H1 (cell line): ENCODE measurements at regions not wholly inside any gene's neighbourhood (a gene's known extent, or its start where the extent isn't known, plus 50 kb on each side); places are given as distances from the start of the nearest gene placed in this dataset.

Experiments used
- CTCF ChIA-PET: fragments of 300-600 bp; sonication (Branson Sonifier 250); formaldehyde crosslinking; loops from one replicate; lab custom pipeline; 2021; ENCODE audit not compliant: partially characterized antibody; lab: Charles Lee
- POLR2A ChIA-PET: fragments of 300-600 bp; sonication (Branson Sonifier 250); formaldehyde crosslinking; loops from one replicate; lab custom pipeline; 2021; ENCODE audit warnings: inconsistent platforms; ENCODE audit not compliant: partially characterized antibody; lab: Charles Lee
- DNase-seq, 2 experiments: peaks; one replicate each; pipeline versions ENCODE4 v3.0.0 to v3.0.0-alpha.2; 2010 to 2022; ENCODE audit warnings: low spot score in 2 of 2, low read depth in 1 of 2, mixed read lengths in 1 of 2
- FAIRE-seq: peaks from 2 replicates; lab custom pipeline; 2011; peaks lifted over from hg19 to GRCh38; lab: Jason Lieb, UNC
- H2AFZ ChIP-seq: 2 replicates; pipeline ENCODE4 v1.8.1; 2012; ENCODE audit warnings: low read length, inconsistent platforms
- H2AK5ac ChIP-seq: 2 replicates; pipeline ENCODE4 v1.6.1; 2013; ENCODE audit warnings: low read depth, low read length
- H2BK120ac ChIP-seq: replicated peaks from 2 replicates; pipeline ENCODE3; 2013; ENCODE audit warnings: low read depth, low read length, inconsistent platforms
- H2BK12ac ChIP-seq: 2 replicates; pipeline ENCODE4 v1.6.1; 2013; ENCODE audit warnings: low read depth, low read length
- H2BK15ac ChIP-seq: 2 replicates; pipeline ENCODE4 v1.6.1; 2013; ENCODE audit warnings: low read length
- H2BK20ac ChIP-seq: 2 replicates; pipeline ENCODE4 v1.6.1; 2013; ENCODE audit warnings: low read length
- H2BK5ac ChIP-seq: 2 replicates; pipeline ENCODE4 v1.6.1; 2013; ENCODE audit warnings: low read depth, low read length
- H3K14ac ChIP-seq: 2 replicates; pipeline ENCODE4 v1.6.1; 2013; ENCODE audit warnings: inconsistent platforms; ENCODE audit not compliant: insufficient read length
- H3K18ac ChIP-seq: 2 replicates; pipeline ENCODE4 v1.6.1; 2013; ENCODE audit warnings: low read length; ENCODE audit errors: extremely low read depth
- H3K23ac ChIP-seq: 2 replicates; pipeline ENCODE4 v1.6.1; 2013; ENCODE audit warnings: inconsistent platforms; ENCODE audit not compliant: insufficient read length
- H3K23me2 ChIP-seq: 2 replicates; pipeline ENCODE4 v1.6.1; 2013; ENCODE audit warnings: low read depth, low read length
- H3K27ac ChIP-seq: 2 replicates; pipeline ENCODE4 v1.6.1; 2011; ENCODE audit warnings: low read depth, low read length, inconsistent platforms
- H3K27me3 ChIP-seq, 4 experiments: replicated peaks in 1 of 4; 1 replicate in 1 of 4; 2 replicates in 3 of 4; pipeline versions ENCODE4 v1.6.1 to v1.8.1; 2011 to 2013; ENCODE audit warnings: low read length in 3 of 4, mild to moderate bottlenecking in 3 of 4, inconsistent platforms in 2 of 4, mixed read lengths in 2 of 4, moderate library complexity in 1 of 4; ENCODE audit not compliant: control insufficient read depth in 3 of 4, insufficient read depth in 3 of 4; ENCODE audit errors: extremely low read depth in 1 of 4
- H3K36me3 ChIP-seq, 4 experiments: 2 replicates each; pipeline versions ENCODE4 v1.6.1 to v1.8.1; 2011 to 2013; ENCODE audit warnings: mild to moderate bottlenecking in 4 of 4, low read length in 3 of 4, moderate library complexity in 2 of 4, control low read depth in 1 of 4, inconsistent platforms in 1 of 4; ENCODE audit not compliant: insufficient read depth in 4 of 4, control insufficient read depth in 2 of 4
- H3K4ac ChIP-seq: replicated peaks from 2 replicates; pipeline ENCODE3; 2013; ENCODE audit warnings: low read length, low read depth, mixed read lengths, inconsistent platforms; ENCODE audit not compliant: insufficient read length
- H3K4me1 ChIP-seq, 4 experiments: replicated peaks in 1 of 4; 1 replicate in 1 of 4; 2 replicates in 3 of 4; pipeline versions ENCODE4 v1.6.1 to v1.8.1; 2011 to 2013; ENCODE audit warnings: low read length in 3 of 4, inconsistent platforms in 2 of 4, mixed read lengths in 1 of 4; ENCODE audit not compliant: insufficient read depth in 4 of 4, control insufficient read depth in 3 of 4
- H3K4me2 ChIP-seq, 2 experiments: 2 replicates each; pipeline versions ENCODE4 v1.6.1 to v1.8.1; 2011 to 2013; ENCODE audit warnings: low read depth in 2 of 2, low read length in 2 of 2, control low read depth in 1 of 2, inconsistent platforms in 1 of 2, mild to moderate bottlenecking in 1 of 2; ENCODE audit not compliant: insufficient read depth in 1 of 2
- H3K4me3 ChIP-seq, 4 experiments: fragments of 200-600, 300-600 bp in 1 of 4; sonication (generic), shearing (Covaris generic), sonication (Bioruptor Twin) in 1 of 4; 2 replicates each; pipeline versions ENCODE4 v1.5.1 to v1.8.1; 2011 to 2016; ENCODE audit warnings: low read length in 4 of 4, low read depth in 3 of 4, control low read depth in 2 of 4, inconsistent platforms in 2 of 4, mild to moderate bottlenecking in 2 of 4, mixed read lengths in 1 of 4, moderate library complexity in 1 of 4; ENCODE audit not compliant: insufficient read depth in 2 of 4; ENCODE audit errors: extremely low read depth in 1 of 4
- H3K56ac ChIP-seq: replicated peaks from 2 replicates; pipeline ENCODE3; 2013; ENCODE audit warnings: low read depth, mild to moderate bottlenecking, mixed read lengths, low read length, inconsistent platforms; ENCODE audit not compliant: insufficient read length
- H3K79me1 ChIP-seq: 2 replicates; pipeline ENCODE4 v1.6.1; 2013; ENCODE audit warnings: low read depth, low read length, control low read depth
- H3K79me2 ChIP-seq, 2 experiments: 2 replicates each; pipeline versions ENCODE4 v1.6.1 to v1.8.1; 2012 to 2013; ENCODE audit warnings: low read length in 2 of 2, mild to moderate bottlenecking in 2 of 2, inconsistent platforms in 1 of 2; ENCODE audit not compliant: insufficient read depth in 2 of 2, control insufficient read depth in 1 of 2
- H3K9ac ChIP-seq, 4 experiments: replicated peaks in 1 of 4; 1 replicate in 1 of 4; 2 replicates in 3 of 4; pipeline versions ENCODE4 v1.6.1 to v1.8.1; 2011 to 2013; ENCODE audit warnings: low read depth in 3 of 4, low read length in 3 of 4, control low read depth in 2 of 4, mild to moderate bottlenecking in 2 of 4, moderate library complexity in 2 of 4, inconsistent platforms in 1 of 4; ENCODE audit errors: extremely low read depth in 1 of 4
- H3K9me3 ChIP-seq, 2 experiments: 2 replicates each; pipeline versions ENCODE4 v1.6.1 to v1.8.1; 2012 to 2013; ENCODE audit warnings: mild to moderate bottlenecking in 2 of 2, moderate library complexity in 2 of 2, control low read depth in 1 of 2, inconsistent platforms in 1 of 2, low read depth in 1 of 2, low read length in 1 of 2, mixed read lengths in 1 of 2; ENCODE audit not compliant: insufficient read depth in 2 of 2
- H4K20me1 ChIP-seq, 2 experiments: replicated peaks in 1 of 2; 2 replicates each; pipeline versions ENCODE3 to v1.8.1; 2011 to 2013; ENCODE audit warnings: inconsistent platforms in 2 of 2, low read length in 2 of 2, mild to moderate bottlenecking in 1 of 2; ENCODE audit not compliant: insufficient read depth in 2 of 2, control insufficient read depth in 1 of 2
- H4K5ac ChIP-seq: 2 replicates; pipeline ENCODE4 v1.6.1; 2013; ENCODE audit warnings: low read length, low read depth, mixed read lengths, inconsistent platforms; ENCODE audit not compliant: insufficient read length
- H4K8ac ChIP-seq: 2 replicates; pipeline ENCODE4 v1.8.0; 2013; ENCODE audit warnings: mild to moderate bottlenecking, moderate library complexity, low read length, inconsistent platforms; ENCODE audit not compliant: insufficient read depth; ENCODE audit errors: extremely low read depth
- H4K91ac ChIP-seq: replicated peaks from 2 replicates; pipeline ENCODE3; 2013; ENCODE audit warnings: low read length, mixed read lengths, inconsistent platforms; ENCODE audit not compliant: insufficient read length
- BRCA1 ChIP-seq: IDR thresholded peaks from 2 replicates; pipeline ENCODE4 v1.6.1; 2012; ENCODE audit warnings: low read depth, low read length, improper control_type of control experiment
- EGR1 ChIP-seq: IDR thresholded peaks from 2 replicates; pipeline ENCODE4 v1.6.1; 2011; ENCODE audit warnings: low read depth, low read length, borderline replicate concordance
- JUND ChIP-seq: IDR thresholded peaks from 2 replicates; pipeline ENCODE4 v1.6.1; 2011; ENCODE audit warnings: mild to moderate bottlenecking, improper control_type of control experiment, low read length
- YY1 ChIP-seq: IDR thresholded peaks from 2 replicates; pipeline ENCODE4 v1.6.1; 2011; ENCODE audit warnings: low read depth, mild to moderate bottlenecking, low read length
- WGBS, 2 experiments: shearing (Covaris generic) in 1 of 2; methylation state at CpG; one replicate each; pipeline versions ENCODE4 v1.1.6 to v1.1.7; 2013 to 2015; ENCODE audit warnings: low lambda C conversion rate in 2 of 2, mixed read lengths in 2 of 2, inconsistent platforms in 1 of 2, low coverage in 1 of 2, missing lambda C conversion rate in 1 of 2; ENCODE audit not compliant: insufficient replicate concordance in 2 of 2, insufficient coverage in 1 of 2, insufficient read length in 1 of 2; ENCODE audit errors: extremely low coverage in 1 of 2, missing lambda C conversion rate in 1 of 2; 5-methylcytosine and 5-hydroxymethylcytosine counted together
- TF ChIP-seq, protein P1 (sequence below): IDR thresholded peaks from 2 replicates; pipeline ENCODE4 v1.6.1; 2012; ENCODE audit warnings: inconsistent platforms

DNA sequence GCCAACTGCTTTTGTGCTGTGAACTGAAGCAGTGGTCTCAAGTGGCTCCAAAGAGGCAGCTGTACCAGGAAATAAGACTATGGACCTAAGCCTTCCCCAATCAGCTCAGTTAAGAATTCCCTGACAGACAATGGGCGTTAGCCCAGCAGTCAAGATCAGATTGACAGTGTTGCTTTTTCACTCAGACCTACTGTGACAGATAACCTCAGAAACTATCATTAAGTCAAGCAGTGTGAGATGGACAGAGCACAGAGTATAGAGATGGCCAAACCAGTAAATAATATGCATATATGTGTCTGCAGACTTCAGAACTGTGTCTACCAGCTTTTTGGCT is 215.3 kb downstream of the ZFP36L2 start:
- no peaks in the 10 kb centered on the region for H3K23me2 ChIP-seq
- no peak overlapping the region for H2AK5ac ChIP-seq
- no peaks in the 10 kb centered on the region for H3K79me2 ChIP-seq
- H3K4me1 ChIP-seq = peaks cover 0 to 5% (median 1%) of the 10 kb centered on the region in 4 experiments; a peak in 2 of 7 replicates
- no peaks in the 10 kb centered on the region for H4K20me1 ChIP-seq
- FAIRE-seq (no peak), DNase-seq (no peak)
- H4K8ac ChIP-seq = no peak overlapping the region
- ChIA-PET POLR2A (no interaction called here), CTCF (interaction anchor here (0.6 to 4.2 kb wide), 13 partner anchors 11 to 473 kb away, joined by 3 to 27 read pairs (median 4); no protein-coding TSS in a partner anchor)
- no peak overlapping the region for H2BK20ac ChIP-seq
- no peaks in the 10 kb centered on the region for H3K27me3 ChIP-seq
- H3K23ac ChIP-seq = no peak overlapping the region
- no peak overlapping the region for H2BK5ac ChIP-seq
- no peaks in the 10 kb centered on the region for H3K79me1 ChIP-seq
- WGBS, 2 experiments = 94% methylated on average over 1 of the region's 1 CpG; no CpG with 5 or more reads in 1 of the 2 experiments
- H3K4ac ChIP-seq = no peak overlapping the region
- H3K9ac ChIP-seq = no peak overlapping the region
- H2AFZ ChIP-seq = no peak overlapping the region
- H4K5ac ChIP-seq = no peak overlapping the region
- H4K91ac ChIP-seq = no peak overlapping the region
- H2BK120ac ChIP-seq = no peak overlapping the region
- no peak for TF ChIP-seq YY1
- TF ChIP-seq, protein P1, sequence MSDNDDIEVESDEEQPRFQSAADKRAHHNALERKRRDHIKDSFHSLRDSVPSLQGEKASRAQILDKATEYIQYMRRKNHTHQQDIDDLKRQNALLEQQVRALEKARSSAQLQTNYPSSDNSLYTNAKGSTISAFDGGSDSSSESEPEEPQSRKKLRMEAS = no peak
- TF ChIP-seq BRCA1 = no peak
- no peak for TF ChIP-seq JUND
- TF ChIP-seq EGR1 = no peak
- H2BK15ac ChIP-seq = no peak overlapping the region
- H3K4me3 ChIP-seq = no peak overlapping the region
- no peak overlapping the region for H3K56ac ChIP-seq
- H2BK12ac ChIP-seq = no peak overlapping the region
- no peak overlapping the region for H3K27ac ChIP-seq
- H3K4me2 ChIP-seq = no peak overlapping the region
- H3K9me3 ChIP-seq = peaks cover 2 to 5% of the 10 kb centered on the region in 2 experiments; a peak in 1 of 4 replicates
- no peak overlapping the region for H3K18ac ChIP-seq
- no peak overlapping the region for H3K14ac ChIP-seq
- H3K36me3 ChIP-seq = no peaks in the 10 kb centered on the region
